ENCODE measurements at regions not wholly inside any gene's neighbourhood (a gene's known extent, or its start where the extent isn't known, plus 50 kb on each side); places are given as distances from the start of the nearest gene placed in this dataset.
A peak's percentile ranks its signal among the peaks of the same experiment; 100 is the strongest.

- H3K4me3 ChIP-seq (ENCODE audit: low read depth, low read length), result no peak overlapping the region
- DNase-seq (ENCODE audit: low read depth), result no peak
- TF ChIP-seq CTCF (IDR thresholded peaks at IDR 0.05; ENCODE audit: insufficient read depth, low read depth, low read length), result no peak
Observed at GRCh38 chr2:119104414-119104813, 54.1 kb downstream of the C1QL2 start.

GRCh38 chr2:119102964-119103363 is 55.6 kb downstream of the C1QL2 start:
- no peak overlapping the region for H3K4me3 ChIP-seq (ENCODE audit: low read depth, low read length)
- TF ChIP-seq CTCF (IDR thresholded peaks at IDR 0.05; ENCODE audit: insufficient read depth, low read depth, low read length), result no peak

GRCh38 chr2:119088416-119088815 is 70.1 kb downstream of the C1QL2 start:
- TF ChIP-seq CTCF (IDR thresholded peaks at IDR 0.05; ENCODE audit: insufficient read depth, low read depth, low read length), result no peak
- no peak overlapping the region for H3K4me3 ChIP-seq (ENCODE audit: low read depth, low read length)

More at GRCh38 chr2:119102964-119103363, 55.6 kb downstream of the C1QL2 start:
- DNase-seq (ENCODE audit: low read depth), result no peak

GRCh38 chr2:119086327-119086726 is 72.2 kb downstream of the C1QL2 start:
- TF ChIP-seq CTCF (IDR thresholded peaks at IDR 0.05; ENCODE audit: insufficient read depth, low read depth, low read length), result no peak
- H3K4me3 ChIP-seq (ENCODE audit: low read depth, low read length), result no peak overlapping the region
- DNase-seq (ENCODE audit: low read depth), result no peak

More at GRCh38 chr2:119088416-119088815, 70.1 kb downstream of the C1QL2 start:
- no peak for DNase-seq (ENCODE audit: low read depth)

- DNase-seq (ENCODE audit: low read depth), result peak; percentile 32
- no peak overlapping the region for H3K4me3 ChIP-seq (ENCODE audit: low read depth, low read length)
- no peak for TF ChIP-seq CTCF (IDR thresholded peaks at IDR 0.05; ENCODE audit: insufficient read depth, low read depth, low read length)
Observed at GRCh38 chr2:119085613-119086012, 72.9 kb downstream of the C1QL2 start.

- H3K4me3 ChIP-seq (ENCODE audit: low read depth, low read length), result no peak overlapping the region
- no peak for TF ChIP-seq CTCF (IDR thresholded peaks at IDR 0.05; ENCODE audit: insufficient read depth, low read depth, low read length)
- DNase-seq (ENCODE audit: low read depth), result no peak
Observed at GRCh38 chr2:119083416-119083815, 75.1 kb downstream of the C1QL2 start.

- no peak for TF ChIP-seq CTCF (IDR thresholded peaks at IDR 0.05; ENCODE audit: insufficient read depth, low read depth, low read length)
- H3K4me3 ChIP-seq (ENCODE audit: low read depth, low read length), result no peak overlapping the region
- no peak for DNase-seq (ENCODE audit: low read depth)
Observed at GRCh38 chr2:119082821-119083400, 75.6 kb downstream of the C1QL2 start.

Data from fibroblast of villous mesenchyme (primary cell).